Mononuclear cell (primary cell): ENCODE measurements at regions not wholly inside any gene's neighbourhood (a gene's known extent, or its start where the extent isn't known, plus 50 kb on each side); places are given as distances from the start of the nearest gene placed in this dataset.

Experiments used
- H3K27me3 ChIP-seq: 2 replicates; pipeline ENCODE4 v1.6.0; 2011; ENCODE audit warnings: low read length, control low read depth; ENCODE audit not compliant: insufficient read depth
- H3K4me1 ChIP-seq: 2 replicates; pipeline ENCODE4 v1.5.1; 2011; ENCODE audit warnings: mild to moderate bottlenecking, low read length, control low read depth; ENCODE audit not compliant: insufficient read depth
- H3K4me3 ChIP-seq: 2 replicates; pipeline ENCODE4 v1.5.1; 2011; ENCODE audit warnings: mild to moderate bottlenecking, low read length, moderate library complexity
- H3K9me3 ChIP-seq: 2 replicates; pipeline ENCODE4 v1.5.1; 2011; ENCODE audit warnings: low read depth, mild to moderate bottlenecking, control low read depth, low read length

GRCh38 chr1:208858738-208859137, 614.6 kb upstream of the PLXNA2 start:
- Histone ChIP-seq H3K9me3 (no peaks in the 10 kb centered on the region), H3K4me1 (no peaks in the 10 kb centered on the region), H3K27me3 (no peaks in the 10 kb centered on the region), H3K4me3 (no peak overlapping the region)

- Histone ChIP-seq H3K27me3 (no peaks in the 10 kb centered on the region), H3K4me3 (no peak overlapping the region), H3K9me3 (no peaks in the 10 kb centered on the region), H3K4me1 (no peaks in the 10 kb centered on the region)
Measured at GRCh38 chr1:208864366-208864965, 620.3 kb upstream of the PLXNA2 start.

- Histone ChIP-seq H3K4me1 (no peaks in the 10 kb centered on the region), H3K27me3 (no peaks in the 10 kb centered on the region), H3K9me3 (peaks cover 7% of the 10 kb centered on the region), H3K4me3 (no peak overlapping the region)
Measured at GRCh38 chr1:208866386-208866955, 622.3 kb upstream of the PLXNA2 start.

GRCh38 chr1:208868554-208868953, 624.4 kb upstream of the PLXNA2 start:
- Histone ChIP-seq H3K4me3 (no peak overlapping the region), H3K9me3 (peaks cover 7% of the 10 kb centered on the region), H3K4me1 (no peaks in the 10 kb centered on the region), H3K27me3 (no peaks in the 10 kb centered on the region)

GRCh38 chr1:208874915-208875314, 630.7 kb upstream of the PLXNA2 start:
- H3K9me3 ChIP-seq: peaks cover 7% of the 10 kb centered on the region
- no peaks in the 10 kb centered on the region for H3K4me1 ChIP-seq
- no peak overlapping the region for H3K4me3 ChIP-seq
- no peaks in the 10 kb centered on the region for H3K27me3 ChIP-seq

- no peak overlapping the region for H3K4me3 ChIP-seq
- no peaks in the 10 kb centered on the region for H3K9me3 ChIP-seq
- no peaks in the 10 kb centered on the region for H3K4me1 ChIP-seq
- H3K27me3 ChIP-seq: no peaks in the 10 kb centered on the region
Measured at GRCh38 chr1:208879022-208879421, 634.8 kb upstream of the PLXNA2 start.

- no peak overlapping the region for H3K4me3 ChIP-seq
- H3K4me1 ChIP-seq: no peaks in the 10 kb centered on the region
- no peaks in the 10 kb centered on the region for H3K27me3 ChIP-seq
- no peaks in the 10 kb centered on the region for H3K9me3 ChIP-seq
Measured at GRCh38 chr1:208880433-208881100, 636.4 kb upstream of the PLXNA2 start.

GRCh38 chr1:208885060-208885459, 640.9 kb upstream of the PLXNA2 start:
- no peaks in the 10 kb centered on the region for H3K27me3 ChIP-seq
- H3K9me3 ChIP-seq: no peaks in the 10 kb centered on the region
- H3K4me3 ChIP-seq: no peak overlapping the region
- no peaks in the 10 kb centered on the region for H3K4me1 ChIP-seq

GRCh38 chr1:208885650-208886049, 641.5 kb upstream of the PLXNA2 start:
- no peaks in the 10 kb centered on the region for H3K9me3 ChIP-seq
- no peaks in the 10 kb centered on the region for H3K27me3 ChIP-seq
- no peaks in the 10 kb centered on the region for H3K4me1 ChIP-seq
- H3K4me3 ChIP-seq: no peak overlapping the region

- H3K4me3 ChIP-seq: no peak overlapping the region
- no peaks in the 10 kb centered on the region for H3K4me1 ChIP-seq
- no peaks in the 10 kb centered on the region for H3K9me3 ChIP-seq
- no peaks in the 10 kb centered on the region for H3K27me3 ChIP-seq
Measured at GRCh38 chr1:208888376-208888775, 644.2 kb upstream of the PLXNA2 start.

- H3K4me3 ChIP-seq: no peak overlapping the region
- H3K27me3 ChIP-seq: no peaks in the 10 kb centered on the region
- peaks cover 10% of the 10 kb centered on the region for H3K9me3 ChIP-seq
- H3K4me1 ChIP-seq: no peaks in the 10 kb centered on the region
Measured at GRCh38 chr1:208892147-208892546, 648.0 kb upstream of the PLXNA2 start.

- peaks cover 10% of the 10 kb centered on the region for H3K9me3 ChIP-seq
- H3K27me3 ChIP-seq: no peaks in the 10 kb centered on the region
- no peak overlapping the region for H3K4me3 ChIP-seq
- H3K4me1 ChIP-seq: no peaks in the 10 kb centered on the region
Measured at GRCh38 chr1:208893251-208893650, 649.1 kb upstream of the PLXNA2 start.

GRCh38 chr1:208895181-208895580, 651.0 kb upstream of the PLXNA2 start:
- H3K4me1 ChIP-seq: no peaks in the 10 kb centered on the region
- no peak overlapping the region for H3K4me3 ChIP-seq
- peaks cover 10% of the 10 kb centered on the region for H3K9me3 ChIP-seq
- no peaks in the 10 kb centered on the region for H3K27me3 ChIP-seq

- Histone ChIP-seq H3K27me3 (no peaks in the 10 kb centered on the region), H3K4me3 (no peak overlapping the region), H3K9me3 (peaks cover 10% of the 10 kb centered on the region), H3K4me1 (no peaks in the 10 kb centered on the region)
Measured at GRCh38 chr1:208895820-208896219, 651.6 kb upstream of the PLXNA2 start.

GRCh38 chr1:208896768-208897167, 652.6 kb upstream of the PLXNA2 start:
- Histone ChIP-seq H3K27me3 (no peaks in the 10 kb centered on the region), H3K4me3 (no peak overlapping the region), H3K9me3 (peaks cover 10% of the 10 kb centered on the region), H3K4me1 (no peaks in the 10 kb centered on the region)

- H3K4me1 ChIP-seq: no peaks in the 10 kb centered on the region
Measured at GRCh38 chr1:208899438-208899837, 655.3 kb upstream of the PLXNA2 start.

More at GRCh38 chr1:208899438-208899837, 655.3 kb upstream of the PLXNA2 start:
- Histone ChIP-seq H3K4me3 (no peak overlapping the region), H3K9me3 (peaks cover 10% of the 10 kb centered on the region), H3K27me3 (no peaks in the 10 kb centered on the region)
